NCI-H82 treated with DMSO at 0.1 percent for 48 hours (cell line): ENCODE measurements at regions not wholly inside any gene's neighbourhood (a gene's known extent, or its start where the extent isn't known, plus 50 kb on each side); places are given as distances from the start of the nearest gene placed in this dataset.

Experiments used
- DNase-seq: peaks from one replicate; lab custom pipeline; 2025; ENCODE audit not compliant: unreplicated experiment; lab: John Stamatoyannopoulos, UW

- DNase-seq = no peak
These were observed 419.8 kb downstream of the PLK2 start for GRCh38 chr5:58040044-58040443.

GRCh38 chr5:58037899-58038298, 422.0 kb downstream of the PLK2 start:
- DNase-seq = no peak

GRCh38 chr5:58025809-58026208, 434.1 kb downstream of the PLK2 start:
- no peak for DNase-seq

- DNase-seq = no peak
These were observed 435.7 kb downstream of the PLK2 start for GRCh38 chr5:58024151-58024550.

- no peak for DNase-seq
These were observed 437.8 kb downstream of the PLK2 start for GRCh38 chr5:58022055-58022454.

GRCh38 chr5:58021466-58021865, 438.4 kb downstream of the PLK2 start:
- no peak for DNase-seq

- no peak for DNase-seq
These were observed 440.3 kb downstream of the PLK2 start for GRCh38 chr5:58019614-58020013.

- DNase-seq = peak; percentile 41
These were observed 441.9 kb downstream of the PLK2 start for GRCh38 chr5:58018016-58018415.

GRCh38 chr5:58016877-58017276, 443.0 kb downstream of the PLK2 start:
- no peak for DNase-seq

DNA sequence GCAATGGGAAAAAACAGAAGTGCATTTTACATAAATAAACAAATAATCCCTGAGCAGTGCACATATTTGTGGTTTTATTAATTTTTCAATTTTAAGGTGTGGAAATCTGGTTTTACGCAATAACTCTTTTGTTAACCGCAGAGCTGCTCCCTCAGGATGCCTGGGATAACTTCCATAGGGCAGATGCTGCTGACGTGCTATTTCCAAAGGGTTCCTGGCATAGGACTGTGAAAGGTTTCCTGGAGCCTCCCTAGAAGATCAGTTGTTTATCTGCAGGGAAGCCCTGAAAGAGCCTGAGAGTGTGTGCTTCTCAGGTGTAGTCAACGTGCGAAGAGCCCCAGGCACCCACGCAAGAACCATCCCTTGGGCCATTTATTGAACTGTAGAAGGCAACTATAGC, 443.5 kb downstream of the PLK2 start:
- DNase-seq = no peak

DNA sequence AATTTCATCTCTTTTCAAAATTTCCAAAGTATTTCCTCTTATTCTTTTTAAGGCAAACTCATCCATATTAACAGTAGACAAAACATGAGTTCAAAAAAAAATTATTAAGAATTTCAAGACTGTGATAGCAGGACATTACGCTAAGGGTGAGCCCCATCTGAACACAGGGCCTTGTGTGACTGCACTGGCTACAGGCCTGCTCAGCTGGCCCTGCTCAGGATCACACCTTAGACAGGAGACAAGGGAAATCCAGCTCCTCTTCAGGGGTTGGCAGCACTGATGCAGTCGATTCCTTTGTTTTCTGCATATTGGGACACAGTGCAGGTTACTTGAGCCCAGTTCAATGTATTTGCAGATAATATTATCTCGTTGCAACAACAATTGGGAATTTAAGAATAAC, 444.7 kb downstream of the PLK2 start:
- DNase-seq = no peak

GRCh38 chr5:58013542-58014258, 446.2 kb downstream of the PLK2 start:
- DNase-seq = no peak

GRCh38 chr5:58012801-58013315, 447.0 kb downstream of the PLK2 start:
- no peak for DNase-seq

GRCh38 chr5:58012102-58012501, 447.8 kb downstream of the PLK2 start:
- DNase-seq = no peak

DNA sequence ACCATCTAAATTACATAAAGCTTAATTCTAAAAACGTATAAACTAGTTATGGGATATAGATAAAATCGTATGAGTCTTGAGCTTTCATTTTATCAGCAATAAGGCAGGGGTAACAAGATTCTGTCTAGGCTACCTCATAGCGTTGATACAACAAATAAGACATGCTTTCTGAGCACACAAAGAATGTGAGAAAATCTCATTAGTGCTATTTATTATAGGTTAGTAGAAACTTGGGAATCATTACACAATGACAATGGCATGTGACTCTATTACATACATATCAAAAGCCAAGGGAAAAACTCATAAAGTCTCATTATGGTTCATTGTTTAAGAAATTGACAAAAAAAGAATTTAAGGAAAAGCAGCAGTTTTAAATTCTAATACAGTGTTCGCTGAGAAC, 448.6 kb downstream of the PLK2 start:
- DNase-seq = no peak

- no peak for DNase-seq
These were observed 450.1 kb downstream of the PLK2 start for GRCh38 chr5:58009754-58010153.

DNA sequence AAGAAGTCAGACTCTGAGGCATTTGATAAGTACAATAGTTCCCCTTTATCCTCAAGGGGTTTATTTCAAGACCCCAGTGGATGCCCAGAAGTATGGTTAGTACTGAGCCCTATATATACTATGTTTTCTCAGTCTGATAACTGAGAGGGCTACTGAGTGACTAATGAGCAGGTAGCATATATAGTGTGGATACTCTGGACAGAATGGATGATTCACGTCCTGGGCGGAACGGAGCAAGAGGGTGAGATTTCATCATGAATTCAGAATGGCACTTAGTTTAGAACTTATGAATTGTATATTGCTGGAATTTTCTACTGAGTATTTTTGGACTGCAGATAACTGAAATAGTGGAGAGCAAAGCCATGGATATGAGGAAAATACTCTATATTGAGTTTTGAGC, 457.6 kb downstream of the PLK2 start:
- no peak for DNase-seq

GRCh38 chr5:57993866-57994265, 466.0 kb downstream of the PLK2 start:
- DNase-seq = no peak

DNA sequence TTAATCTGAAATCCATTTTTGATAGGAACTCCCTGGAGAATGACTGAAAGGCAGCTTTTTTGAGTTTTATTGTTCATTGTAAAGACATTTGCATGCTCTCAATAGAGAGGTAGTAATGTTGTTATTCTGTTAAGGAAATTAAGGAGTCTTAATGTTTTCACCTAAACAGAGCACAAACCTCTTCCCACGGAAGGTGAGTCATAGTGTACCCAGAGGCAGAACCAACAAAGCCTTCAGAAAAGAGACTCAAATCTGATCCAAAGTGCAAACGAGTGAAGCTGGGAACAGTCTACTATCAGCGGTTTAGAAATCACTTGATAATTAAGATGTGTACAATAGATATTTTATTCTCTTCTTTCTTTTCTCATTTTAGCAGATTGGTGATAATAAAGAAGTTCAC, 470.5 kb downstream of the PLK2 start:
- no peak for DNase-seq

GRCh38 chr5:57988813-57989212, 471.1 kb downstream of the PLK2 start:
- no peak for DNase-seq

DNA sequence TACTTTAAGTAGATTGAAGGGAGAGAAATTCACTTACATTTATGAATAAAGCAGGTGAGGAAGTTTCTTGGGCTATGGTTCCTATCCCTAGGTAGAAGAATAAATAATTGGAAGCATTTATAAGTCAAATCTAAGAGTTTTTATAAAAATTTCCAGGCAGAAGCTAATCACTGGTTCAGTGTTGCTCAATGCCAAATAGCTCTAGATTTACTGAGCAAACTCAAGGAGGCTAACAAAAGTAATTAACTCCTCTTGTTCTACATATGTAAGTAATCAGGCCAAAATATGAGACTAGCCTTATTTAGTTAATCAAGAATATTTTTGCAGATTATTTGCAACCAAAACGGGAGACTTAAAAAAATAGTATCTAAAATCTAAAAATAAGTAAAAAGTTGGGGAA, 472.3 kb downstream of the PLK2 start:
- no peak for DNase-seq

DNA sequence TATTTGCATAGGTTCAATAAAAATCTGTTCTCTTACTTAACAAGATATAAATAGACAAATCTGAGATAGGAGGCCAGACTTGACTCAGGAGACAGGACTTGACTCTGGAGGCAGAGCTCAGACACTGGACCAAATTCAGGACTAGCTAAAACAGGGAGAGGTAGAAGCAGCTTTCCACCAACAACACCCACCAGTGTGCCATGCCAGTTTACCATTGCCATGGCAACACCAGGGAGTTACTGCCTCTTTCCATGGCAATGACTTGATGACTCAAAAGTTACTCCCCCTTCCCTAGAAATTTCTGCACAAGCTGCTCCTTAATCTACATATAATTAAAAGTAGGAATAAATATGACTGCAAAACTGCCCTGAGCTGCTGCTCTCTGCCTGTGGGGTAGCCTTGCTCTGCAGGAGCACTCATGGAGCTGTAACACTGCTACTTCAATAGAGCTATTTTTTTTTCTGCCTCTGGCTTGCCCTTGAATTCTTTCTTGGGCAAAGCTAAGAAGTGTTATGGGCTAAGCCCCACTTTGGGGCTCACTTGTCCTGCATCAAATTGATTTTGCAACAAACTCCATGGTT, 473.0 kb downstream of the PLK2 start:
- DNase-seq = no peak

DNA sequence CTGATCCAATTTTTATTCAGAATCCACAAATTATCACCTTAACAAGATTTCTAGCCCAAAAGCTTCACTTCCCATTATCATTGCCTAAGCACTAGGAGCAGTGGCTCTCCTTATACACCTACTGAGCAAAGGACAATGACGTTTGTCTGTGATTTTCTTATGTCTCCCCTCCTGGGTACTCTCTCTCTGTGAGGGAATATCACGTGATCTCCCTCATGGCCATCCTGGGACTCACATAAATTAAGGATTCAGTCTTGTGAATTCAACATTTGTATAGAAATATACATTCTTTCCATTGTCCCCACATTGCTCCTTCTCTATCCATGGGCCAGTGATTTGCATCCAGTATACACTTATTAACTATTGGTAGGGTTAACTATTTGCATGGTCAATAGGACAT, 476.5 kb downstream of the PLK2 start:
- DNase-seq = no peak
